ENCODE measurements at regions not wholly inside any gene's neighbourhood (a gene's known extent, or its start where the extent isn't known, plus 50 kb on each side); places are given as distances from the start of the nearest gene placed in this dataset.

DNA sequence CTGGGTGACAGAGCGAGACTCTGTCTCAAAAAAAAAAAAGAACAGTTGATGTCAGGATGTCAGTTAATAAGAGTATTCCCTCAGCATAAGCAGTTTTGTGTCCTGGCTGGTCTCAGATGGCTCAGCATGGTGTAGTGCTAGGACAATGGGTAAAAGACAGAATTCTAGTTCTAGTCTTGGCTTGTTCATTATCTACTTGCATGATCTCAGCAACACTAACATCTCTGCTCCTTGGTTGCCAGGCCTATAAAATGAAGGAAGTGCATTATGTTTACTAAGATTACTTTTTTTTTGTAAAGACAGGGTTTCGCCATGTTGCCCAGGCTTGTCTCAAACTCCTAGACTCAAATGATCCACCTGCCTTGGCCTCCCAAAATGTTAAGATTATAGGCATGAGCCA, 84.3 kb upstream of the SP8 start:
- Histone ChIP-seq H2BK5ac (ENCODE audit: low read length) (no peak overlapping the region), H4K8ac (ENCODE audit: low read depth, low read length) (no peak overlapping the region), H2AFZ (ENCODE audit: low read length) (no peak overlapping the region), H3K4ac (ENCODE audit: low read length) (no peak overlapping the region), H2BK120ac (ENCODE audit: low read depth, low read length) (no peak overlapping the region), H2BK12ac (ENCODE audit: low read length) (no peak overlapping the region), H3K4me2 (ENCODE audit: insufficient read depth, low read length, poor library complexity, severe bottlenecking) (no peak overlapping the region), H3K79me1 (ENCODE audit: low read depth, low read length) (no peaks in the 10 kb centered on the region), H4K91ac (ENCODE audit: low read depth, low read length, poor library complexity) (no peak overlapping the region), H3K27ac (replicated peaks; ENCODE audit: low read length) (no peak overlapping the region), H3K9ac (ENCODE audit: low read depth, low read length, poor library complexity) (no peak overlapping the region), H3K27me3 (ENCODE audit: control insufficient read depth in 3 of 3, insufficient read depth in 3 of 3, low read depth in 1 of 3, low read length in 3 of 3) (no peaks in the 10 kb centered on the region), H3K18ac (ENCODE audit: low read length) (no peak overlapping the region), H3K4me1 (ENCODE audit: control insufficient read depth in 2 of 2, insufficient read depth in 1 of 2, low read depth in 1 of 2, low read length in 2 of 2) (no peaks in the 10 kb centered on the region), H3K36me3 (replicated peaks in 1 of 2; ENCODE audit: control insufficient read depth in 2 of 2, insufficient read depth in 2 of 2, low read length in 2 of 2) (no peaks in the 10 kb centered on the region), H3K14ac (ENCODE audit: low read length) (no peak overlapping the region), H2AK5ac (ENCODE audit: low read depth, low read length) (no peak overlapping the region), H3K23ac (ENCODE audit: low read depth, low read length, poor library complexity) (no peak overlapping the region), H2BK15ac (ENCODE audit: low read length) (no peak overlapping the region), H3K9me3 (replicated peaks in 1 of 2; ENCODE audit: control insufficient read depth in 2 of 2, insufficient read depth in 1 of 2, low read depth in 1 of 2, low read length in 2 of 2) (no peaks in the 10 kb centered on the region), H3K4me3 (ENCODE audit: low read length in 2 of 2) (no peak overlapping the region)
- no CpG with 5 or more reads among the region's 2 CpGs for WGBS, 2 donors (ENCODE audit: extremely low coverage in 2 of 2, insufficient read length in 2 of 2, insufficient replicate concordance in 1 of 2)
- DNase-seq (ENCODE audit: low spot score) = no peak

DNA sequence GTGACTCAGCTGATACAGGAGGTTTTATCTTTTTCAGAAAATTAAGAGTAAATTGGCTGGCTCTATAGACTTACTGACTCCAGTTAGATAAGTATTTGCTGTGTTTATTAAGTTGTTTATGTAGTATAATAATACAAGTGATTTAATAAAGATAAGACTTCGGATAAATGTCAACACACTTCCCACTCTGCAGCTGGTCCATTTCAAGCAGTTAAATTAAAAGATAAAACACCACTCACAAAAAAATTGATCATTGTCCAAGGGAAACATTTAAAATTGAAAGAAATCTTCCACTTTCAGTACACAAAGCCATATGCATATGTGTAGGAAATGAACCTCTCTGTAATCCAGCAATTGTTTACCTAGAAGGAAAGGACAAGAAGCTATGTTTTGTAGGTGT, 106.1 kb upstream of the SP8 start:
- no peak overlapping the region for H2AFZ ChIP-seq (ENCODE audit: low read length)
- no peaks in the 10 kb centered on the region for H3K79me1 ChIP-seq (ENCODE audit: low read depth, low read length)
- no peak overlapping the region for H3K18ac ChIP-seq (ENCODE audit: low read length)
- H3K23ac ChIP-seq (ENCODE audit: low read depth, low read length, poor library complexity) = no peak overlapping the region
- no peak overlapping the region for H3K4me2 ChIP-seq (ENCODE audit: insufficient read depth, low read length, poor library complexity, severe bottlenecking)
- H2BK12ac ChIP-seq (ENCODE audit: low read length) = no peak overlapping the region
- no CpG with 5 or more reads among the region's 1 CpG for WGBS, 2 donors (ENCODE audit: extremely low coverage in 2 of 2, insufficient read length in 2 of 2, insufficient replicate concordance in 1 of 2)
- H3K9ac ChIP-seq (ENCODE audit: low read depth, low read length, poor library complexity) = no peak overlapping the region
- no peak for DNase-seq (ENCODE audit: low spot score)
- no peak overlapping the region for H3K4ac ChIP-seq (ENCODE audit: low read length)
- no peak overlapping the region for H4K8ac ChIP-seq (ENCODE audit: low read depth, low read length)
- no peak overlapping the region for H2BK15ac ChIP-seq (ENCODE audit: low read length)
- no peak overlapping the region for H2BK5ac ChIP-seq (ENCODE audit: low read length)
- H3K27ac ChIP-seq (replicated peaks; ENCODE audit: low read length) = no peak overlapping the region
- H2AK5ac ChIP-seq (ENCODE audit: low read depth, low read length) = no peak overlapping the region
- H3K27me3 ChIP-seq (ENCODE audit: control insufficient read depth in 3 of 3, insufficient read depth in 3 of 3, low read depth in 1 of 3, low read length in 3 of 3) = no peaks in the 10 kb centered on the region
- no peak overlapping the region for H2BK120ac ChIP-seq (ENCODE audit: low read depth, low read length)
- H3K4me3 ChIP-seq (ENCODE audit: low read length in 2 of 2) = no peak overlapping the region
- H4K91ac ChIP-seq (ENCODE audit: low read depth, low read length, poor library complexity) = no peak overlapping the region
- H3K14ac ChIP-seq (ENCODE audit: low read length) = no peak overlapping the region
- no peaks in the 10 kb centered on the region for H3K36me3 ChIP-seq (replicated peaks in 1 of 2; ENCODE audit: control insufficient read depth in 2 of 2, insufficient read depth in 2 of 2, low read length in 2 of 2)
- H3K4me1 ChIP-seq (ENCODE audit: control insufficient read depth in 2 of 2, insufficient read depth in 1 of 2, low read depth in 1 of 2, low read length in 2 of 2) = no peaks in the 10 kb centered on the region
- peaks cover 0 to 3% of the 10 kb centered on the region in 2 donors for H3K9me3 ChIP-seq (replicated peaks in 1 of 2; ENCODE audit: control insufficient read depth in 2 of 2, insufficient read depth in 1 of 2, low read depth in 1 of 2, low read length in 2 of 2)

DNA sequence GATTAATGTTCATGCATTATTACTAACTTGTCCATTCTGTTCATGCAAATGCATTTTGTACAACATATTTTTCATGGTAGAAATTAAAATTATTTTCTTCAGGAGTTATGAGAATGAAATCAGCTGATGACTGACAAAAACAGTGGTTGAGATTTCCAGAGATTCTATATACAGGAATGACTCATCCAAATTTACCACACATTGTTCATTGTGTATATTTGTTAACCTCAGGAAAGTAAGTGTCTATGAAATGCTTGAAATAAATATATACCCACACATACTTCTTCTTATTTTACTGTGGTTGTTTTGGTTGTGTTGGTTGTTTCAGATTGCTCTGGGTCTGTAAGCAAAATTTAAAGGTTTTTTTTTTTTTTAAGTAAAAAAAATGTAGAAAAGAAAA, 108.1 kb upstream of the SP8 start:
- Histone ChIP-seq H3K4ac (ENCODE audit: low read length) (no peak overlapping the region), H2AK5ac (ENCODE audit: low read depth, low read length) (no peak overlapping the region), H3K27me3 (ENCODE audit: control insufficient read depth in 3 of 3, insufficient read depth in 3 of 3, low read depth in 1 of 3, low read length in 3 of 3) (no peaks in the 10 kb centered on the region), H3K4me3 (ENCODE audit: low read length in 2 of 2) (no peak overlapping the region), H3K79me1 (ENCODE audit: low read depth, low read length) (no peaks in the 10 kb centered on the region), H3K36me3 (replicated peaks in 1 of 2; ENCODE audit: control insufficient read depth in 2 of 2, insufficient read depth in 2 of 2, low read length in 2 of 2) (no peaks in the 10 kb centered on the region), H4K91ac (ENCODE audit: low read depth, low read length, poor library complexity) (no peak overlapping the region), H4K8ac (ENCODE audit: low read depth, low read length) (no peak overlapping the region), H3K9me3 (replicated peaks in 1 of 2; ENCODE audit: control insufficient read depth in 2 of 2, insufficient read depth in 1 of 2, low read depth in 1 of 2, low read length in 2 of 2) (no peaks in the 10 kb centered on the region), H3K4me1 (ENCODE audit: control insufficient read depth in 2 of 2, insufficient read depth in 1 of 2, low read depth in 1 of 2, low read length in 2 of 2) (no peaks in the 10 kb centered on the region), H2AFZ (ENCODE audit: low read length) (no peak overlapping the region), H3K23ac (ENCODE audit: low read depth, low read length, poor library complexity) (no peak overlapping the region), H3K4me2 (ENCODE audit: insufficient read depth, low read length, poor library complexity, severe bottlenecking) (no peak overlapping the region), H2BK5ac (ENCODE audit: low read length) (no peak overlapping the region), H2BK15ac (ENCODE audit: low read length) (no peak overlapping the region), H3K18ac (ENCODE audit: low read length) (no peak overlapping the region), H2BK12ac (ENCODE audit: low read length) (no peak overlapping the region), H3K9ac (ENCODE audit: low read depth, low read length, poor library complexity) (no peak overlapping the region), H3K14ac (ENCODE audit: low read length) (no peak overlapping the region), H3K27ac (replicated peaks; ENCODE audit: low read length) (no peak overlapping the region), H2BK120ac (ENCODE audit: low read depth, low read length) (no peak overlapping the region)
- DNase-seq (ENCODE audit: low spot score) = no peak

DNA sequence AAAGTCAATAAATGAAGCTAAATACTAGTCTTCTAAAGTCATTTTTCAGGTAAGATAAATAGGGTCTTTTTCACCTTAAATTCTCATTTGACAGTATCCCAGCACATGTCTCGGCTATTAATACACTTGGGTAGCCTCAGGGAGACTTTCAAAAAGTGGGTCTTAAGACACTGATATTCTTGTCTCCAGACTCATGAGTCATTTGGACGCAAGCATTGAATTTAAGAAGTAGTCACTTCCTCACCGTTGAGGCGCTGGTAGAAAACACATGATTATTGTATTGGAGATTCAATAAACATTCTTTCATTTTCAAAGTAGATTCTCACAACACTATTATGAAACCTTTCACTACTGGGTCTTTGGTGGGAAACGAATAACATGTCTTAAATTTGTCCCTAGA, 108.9 kb upstream of the SP8 start:
- H3K4ac ChIP-seq (ENCODE audit: low read length) = no peak overlapping the region
- H3K4me2 ChIP-seq (ENCODE audit: insufficient read depth, low read length, poor library complexity, severe bottlenecking) = no peak overlapping the region
- H4K8ac ChIP-seq (ENCODE audit: low read depth, low read length) = no peak overlapping the region
- no peak overlapping the region for H3K9ac ChIP-seq (ENCODE audit: low read depth, low read length, poor library complexity)
- H3K36me3 ChIP-seq (replicated peaks in 1 of 2; ENCODE audit: control insufficient read depth in 2 of 2, insufficient read depth in 2 of 2, low read length in 2 of 2) = no peaks in the 10 kb centered on the region
- no peak overlapping the region for H2BK120ac ChIP-seq (ENCODE audit: low read depth, low read length)
- H2AK5ac ChIP-seq (ENCODE audit: low read depth, low read length) = no peak overlapping the region
- no peak overlapping the region for H3K4me3 ChIP-seq (ENCODE audit: low read length in 2 of 2)
- H3K18ac ChIP-seq (ENCODE audit: low read length) = no peak overlapping the region
- H3K4me1 ChIP-seq (ENCODE audit: control insufficient read depth in 2 of 2, insufficient read depth in 1 of 2, low read depth in 1 of 2, low read length in 2 of 2) = no peaks in the 10 kb centered on the region
- H4K91ac ChIP-seq (ENCODE audit: low read depth, low read length, poor library complexity) = no peak overlapping the region
- H2BK15ac ChIP-seq (ENCODE audit: low read length) = no peak overlapping the region
- H2AFZ ChIP-seq (ENCODE audit: low read length) = no peak overlapping the region
- no peak overlapping the region for H3K23ac ChIP-seq (ENCODE audit: low read depth, low read length, poor library complexity)
- DNase-seq (ENCODE audit: low spot score) = no peak
- no peaks in the 10 kb centered on the region for H3K79me1 ChIP-seq (ENCODE audit: low read depth, low read length)
- no peak overlapping the region for H2BK5ac ChIP-seq (ENCODE audit: low read length)
- no peaks in the 10 kb centered on the region for H3K9me3 ChIP-seq (replicated peaks in 1 of 2; ENCODE audit: control insufficient read depth in 2 of 2, insufficient read depth in 1 of 2, low read depth in 1 of 2, low read length in 2 of 2)
- H3K27me3 ChIP-seq (ENCODE audit: control insufficient read depth in 3 of 3, insufficient read depth in 3 of 3, low read depth in 1 of 3, low read length in 3 of 3) = no peaks in the 10 kb centered on the region
- no peak overlapping the region for H3K14ac ChIP-seq (ENCODE audit: low read length)
- no peak overlapping the region for H3K27ac ChIP-seq (replicated peaks; ENCODE audit: low read length)
- WGBS, 2 donors (ENCODE audit: extremely low coverage in 2 of 2, insufficient read length in 2 of 2, insufficient replicate concordance in 1 of 2) = no CpG with 5 or more reads among the region's 5 CpGs
- H2BK12ac ChIP-seq (ENCODE audit: low read length) = no peak overlapping the region
